ENCODE measurements at regions not wholly inside any gene's neighbourhood (a gene's known extent, or its start where the extent isn't known, plus 50 kb on each side); places are given as distances from the start of the nearest gene placed in this dataset.

- no peak for TF ChIP-seq CTCF (conservative IDR thresholded peaks at IDR 0.05 in 1 of 2, IDR thresholded peaks at IDR 0.05 in 1 of 2; ENCODE audit: low read depth in 1 of 2, low read length in 2 of 2)
- no peak for TF ChIP-seq EZH2 (IDR thresholded peaks at IDR 0.05; ENCODE audit: low read length, missing control alignments)
These were observed 1885.1 kb downstream of the OLFM4 start for GRCh38 chr13:54913668-54914067.
